ENCODE measurements at regions not wholly inside any gene's neighbourhood (a gene's known extent, or its start where the extent isn't known, plus 50 kb on each side); places are given as distances from the start of the nearest gene placed in this dataset.

GRCh38 chr20:56925831-56926170, 296.7 kb downstream of the TFAP2C start:
- TF ChIP-seq MAX (IDR thresholded peaks at IDR 0.05) (no peak), REST (IDR thresholded peaks at IDR 0.05; ENCODE audit: low read depth) (no peak), NFIC (IDR thresholded peaks at IDR 0.05) (no peak), CREB1 (IDR thresholded peaks at IDR 0.05; ENCODE audit: low read depth) (no peak), EP300 (IDR thresholded peaks at IDR 0.05; ENCODE audit: borderline replicate concordance) (no peak), FOXM1 (IDR thresholded peaks at IDR 0.05; ENCODE audit: borderline replicate concordance, low read depth) (no peak), EGR1 (IDR thresholded peaks at IDR 0.05) (no peak), TEAD4 (IDR thresholded peaks at IDR 0.05) (no peak), TCF12 (IDR thresholded peaks at IDR 0.05; ENCODE audit: low read depth) (no peak), YY1 (IDR thresholded peaks at IDR 0.05; ENCODE audit: low read depth) (no peak)

Data from Ishikawa (cell line).